NAMALWA (cell line): ENCODE measurements at regions not wholly inside any gene's neighbourhood (a gene's known extent, or its start where the extent isn't known, plus 50 kb on each side); places are given as distances from the start of the nearest gene placed in this dataset.
"Not testable (repeated sequence)": the region's sequence is repeated elsewhere in the genome, so short reads cannot be mapped to it uniquely, and the experiment has no call there.

ENCODE experiments used
- DNase-seq: peaks from one replicate; pipeline ENCODE4 v3.0.0-alpha.2; 2015; ENCODE audit warnings: low spot score

DNA sequence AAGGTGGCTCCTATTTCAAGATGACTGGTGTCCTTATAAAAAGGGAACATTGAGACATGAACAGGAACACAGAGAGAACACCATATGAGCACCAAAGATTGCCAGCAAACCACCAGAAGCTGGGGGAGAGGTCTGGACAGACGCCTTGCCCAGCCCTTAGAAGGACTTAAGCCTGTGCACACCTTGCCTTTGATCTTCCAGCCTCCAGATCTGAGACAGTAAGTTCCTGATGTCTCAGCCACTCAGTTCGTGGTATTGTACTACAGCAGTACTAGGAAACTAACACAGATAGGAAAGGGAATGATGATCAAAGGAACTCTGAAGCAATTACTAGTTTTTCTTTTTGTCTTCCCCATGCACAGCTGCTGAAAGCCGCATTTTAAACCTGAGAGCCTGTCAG lies 137.3 kb upstream of the FHL2 start:
- DNase-seq, result no peak

DNA sequence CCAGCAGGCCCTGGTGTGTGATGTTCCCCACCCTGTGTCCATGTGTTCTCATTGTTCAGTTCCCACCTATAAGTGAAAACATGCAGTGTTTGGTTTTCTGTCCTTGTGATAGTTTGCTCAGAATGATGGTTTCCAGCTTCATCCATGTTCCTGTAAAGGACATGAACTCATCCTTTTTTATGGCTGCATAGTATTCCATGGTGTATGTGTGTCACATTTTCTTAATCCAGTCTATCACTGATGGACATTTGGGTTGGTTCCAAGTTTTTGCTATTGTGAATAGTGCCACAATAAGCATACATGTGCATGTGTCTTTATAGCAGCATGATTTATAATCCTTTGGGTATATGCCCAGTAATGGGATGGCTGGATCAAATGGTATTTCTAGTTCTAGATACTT lies 130.4 kb upstream of the FHL2 start:
- DNase-seq, result not testable (repeated sequence)

DNA sequence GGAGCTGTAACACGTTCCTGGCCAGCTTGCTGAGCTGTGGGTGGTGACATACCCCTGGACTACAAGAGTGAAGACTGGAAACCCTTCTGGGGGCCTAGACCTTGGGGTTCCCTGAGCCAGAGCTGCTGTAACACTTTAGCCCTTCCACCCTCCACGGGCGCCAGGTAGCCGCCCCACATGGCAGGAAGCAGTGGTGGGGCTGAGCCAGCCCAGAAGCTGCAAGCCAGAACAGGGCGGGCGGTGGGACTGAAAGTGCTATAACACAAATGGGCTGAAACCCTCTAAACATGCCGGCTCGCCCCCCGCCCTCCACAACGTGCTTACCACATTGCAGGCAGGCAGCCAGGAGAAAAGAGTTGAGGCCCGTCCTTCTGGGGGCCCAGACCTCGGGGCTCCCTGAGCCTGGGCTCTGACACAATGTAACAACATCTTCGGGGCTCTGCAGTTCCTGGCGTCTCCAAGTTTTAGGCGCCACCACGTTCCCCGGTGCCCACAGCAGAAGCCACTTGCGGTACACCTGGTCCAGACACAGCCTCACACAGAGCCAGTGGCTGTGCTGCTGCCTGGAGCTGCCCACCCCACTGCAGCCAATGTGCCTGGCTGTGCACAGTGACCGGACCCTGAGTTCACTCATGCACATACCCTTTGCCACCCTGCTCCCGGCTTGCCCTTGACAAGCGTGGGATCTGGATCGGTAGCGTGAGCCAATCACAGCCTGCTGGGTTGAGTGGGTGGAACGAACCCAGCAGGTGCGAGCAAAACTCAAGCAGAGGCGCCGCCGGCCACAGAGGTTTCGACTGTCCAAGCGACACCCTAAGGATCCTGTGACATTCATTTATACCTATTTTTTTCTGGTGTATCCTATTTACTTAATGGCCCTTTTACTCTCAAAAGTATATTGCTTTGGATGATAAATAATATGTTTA lies 127.4 kb upstream of the FHL2 start:
- DNase-seq, result no peak

DNA sequence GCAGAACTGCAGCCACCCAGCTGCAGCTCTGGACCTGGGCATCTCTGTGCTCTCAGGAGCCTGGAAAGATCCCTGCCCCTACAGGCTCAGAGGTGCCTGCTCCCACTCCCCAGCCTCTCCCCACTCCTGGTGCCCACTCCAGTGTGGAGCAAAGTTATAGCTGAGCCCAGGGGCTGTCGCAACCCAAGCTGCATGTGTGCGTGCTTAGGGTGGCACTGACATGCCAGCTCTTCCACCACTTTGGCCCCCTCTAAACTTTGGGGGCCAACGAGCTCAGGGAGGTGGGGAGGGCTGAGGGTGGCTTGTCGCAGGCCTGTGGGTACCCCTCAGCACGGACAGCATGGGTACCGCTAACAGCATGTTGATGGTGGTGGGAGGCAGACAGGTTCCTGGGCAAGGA lies 126.3 kb upstream of the FHL2 start:
- no peak for DNase-seq

DNA sequence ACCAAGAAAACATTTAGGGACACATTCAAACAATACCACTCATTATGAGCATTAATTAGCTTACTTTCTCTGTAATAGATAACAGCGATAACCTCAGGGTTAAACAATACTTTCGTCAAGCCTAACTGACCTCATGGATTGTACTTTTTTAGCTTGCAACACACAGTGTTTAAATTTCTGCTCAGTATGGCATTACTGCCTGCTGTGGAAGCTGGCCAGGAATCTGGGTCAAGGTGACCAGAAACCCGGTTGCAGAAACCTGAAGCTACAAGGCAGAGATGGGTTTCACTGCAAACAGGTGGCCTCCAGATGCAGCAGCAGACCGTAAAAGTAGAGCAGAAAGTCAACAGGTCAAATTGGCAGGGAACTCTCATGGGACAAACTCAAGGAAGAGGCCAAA lies 123.8 kb upstream of the FHL2 start:
- DNase-seq, result no peak

DNA sequence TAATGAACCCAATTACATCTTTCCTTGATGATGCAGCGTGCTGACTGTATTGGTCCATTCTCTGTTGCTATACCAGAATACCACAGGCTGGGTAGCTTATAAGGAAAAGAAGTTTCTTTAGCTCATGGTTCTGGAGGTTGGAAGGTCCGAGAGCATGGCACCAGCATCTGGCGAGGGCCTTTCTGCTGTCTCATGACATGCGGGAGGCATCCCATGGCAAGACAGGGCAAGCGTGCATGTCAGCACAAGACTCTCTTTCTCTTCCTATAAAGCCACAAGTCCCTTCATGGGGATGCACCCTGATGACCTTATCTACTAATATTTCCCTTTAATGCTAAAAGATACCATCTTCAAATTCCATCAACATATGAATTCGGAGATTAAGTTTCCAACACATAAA lies 122.8 kb upstream of the FHL2 start:
- DNase-seq, result no peak

DNA sequence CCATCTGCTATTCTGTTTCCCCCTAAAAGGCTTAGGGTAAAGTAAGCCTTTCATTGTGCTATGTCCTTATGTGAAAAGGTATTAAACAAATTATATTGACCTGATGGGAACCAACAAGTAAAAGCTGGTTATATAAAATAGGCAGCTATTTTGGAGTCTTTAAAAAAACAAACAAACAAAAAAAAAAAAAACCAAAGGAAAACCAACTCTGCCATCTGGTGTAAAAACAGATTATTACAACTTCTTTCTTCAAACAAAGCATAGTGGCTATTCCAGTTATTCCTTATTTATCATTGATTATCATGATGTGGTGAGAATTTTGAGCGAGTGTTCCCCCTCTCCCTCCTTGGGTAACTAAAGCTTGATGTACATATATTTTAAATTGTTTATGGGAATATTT lies 122.3 kb upstream of the FHL2 start:
- peak; percentile 27 for DNase-seq

DNA sequence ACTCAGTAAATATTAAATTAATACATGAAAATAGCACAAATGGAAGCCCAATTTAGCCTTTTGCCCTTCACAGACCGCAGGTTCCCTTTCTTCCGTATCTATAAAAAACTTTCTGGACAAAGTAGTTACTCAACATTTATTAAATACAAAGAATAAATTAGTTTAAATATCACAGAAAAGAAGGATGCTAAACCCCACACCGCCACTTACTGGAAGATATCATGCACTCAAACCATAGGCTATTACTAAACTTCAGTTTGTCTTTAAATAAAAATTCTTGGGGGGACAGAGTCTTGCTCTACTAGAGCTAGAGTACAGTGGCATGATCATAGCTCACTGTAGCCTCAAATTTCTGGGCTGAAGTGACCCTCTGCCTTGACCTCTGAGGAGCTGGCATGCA lies 120.7 kb upstream of the FHL2 start:
- no peak for DNase-seq

DNA sequence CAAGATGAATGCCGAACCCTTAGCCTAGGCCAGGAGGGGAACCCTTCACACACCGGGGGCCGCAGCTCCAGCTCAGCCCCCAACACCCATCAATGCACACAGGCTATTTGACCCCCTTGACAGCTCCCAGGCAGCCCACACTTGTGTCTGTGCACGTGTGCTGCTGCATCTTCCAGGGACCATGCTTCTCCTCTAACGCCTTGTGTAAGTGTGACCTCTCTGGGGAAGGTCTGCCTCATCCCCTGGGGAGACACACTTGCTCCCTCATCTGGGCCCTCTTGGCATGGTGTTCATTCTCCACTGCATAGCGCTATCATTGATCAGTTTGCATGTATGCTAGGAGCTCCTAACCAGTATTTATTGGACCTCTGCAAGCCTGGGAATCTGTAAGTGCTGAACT lies 120.0 kb upstream of the FHL2 start:
- DNase-seq, result no peak

DNA sequence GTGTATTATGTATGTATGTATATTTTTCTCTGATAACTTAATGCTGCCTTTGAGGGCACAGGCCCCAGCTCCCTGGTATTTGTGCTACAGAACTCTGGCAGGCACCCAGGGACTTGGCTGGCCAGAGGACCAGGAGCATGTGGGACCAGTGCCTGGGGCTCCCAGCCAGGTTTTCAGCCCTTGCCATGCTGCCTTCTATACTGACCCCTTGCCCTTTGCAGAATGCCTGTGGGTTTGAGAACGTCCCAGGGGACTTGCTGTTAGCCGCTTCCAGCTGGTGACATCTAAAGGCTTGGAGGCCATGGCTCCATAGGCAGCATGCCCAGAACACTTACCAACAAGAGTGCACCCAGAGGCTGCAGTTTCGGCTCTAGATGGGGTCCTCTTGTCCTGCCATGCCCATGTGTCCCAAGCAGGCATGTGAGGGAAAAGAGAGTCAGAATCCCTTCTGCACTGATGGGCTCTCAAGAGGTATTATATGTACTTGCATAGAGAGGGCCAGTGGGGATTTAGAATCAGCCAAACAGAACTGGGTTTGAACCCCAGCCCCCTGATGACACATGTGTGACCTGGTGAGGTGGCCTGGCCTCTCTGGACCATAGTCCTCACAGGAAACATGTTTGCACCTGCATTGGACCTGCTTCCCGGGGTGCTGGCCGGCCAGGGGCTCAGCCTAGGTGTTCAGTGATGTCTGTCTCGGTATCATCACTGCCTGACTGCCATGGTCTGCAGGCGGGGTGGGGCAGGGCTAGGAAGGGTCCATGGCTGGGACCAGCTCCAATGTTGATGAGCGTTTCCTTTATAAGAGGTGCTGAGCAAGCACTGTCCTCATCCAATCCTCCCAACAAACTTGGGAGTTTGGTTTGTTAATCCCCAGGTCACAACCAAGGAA lies 119.2 kb upstream of the FHL2 start:
- no peak for DNase-seq

DNA sequence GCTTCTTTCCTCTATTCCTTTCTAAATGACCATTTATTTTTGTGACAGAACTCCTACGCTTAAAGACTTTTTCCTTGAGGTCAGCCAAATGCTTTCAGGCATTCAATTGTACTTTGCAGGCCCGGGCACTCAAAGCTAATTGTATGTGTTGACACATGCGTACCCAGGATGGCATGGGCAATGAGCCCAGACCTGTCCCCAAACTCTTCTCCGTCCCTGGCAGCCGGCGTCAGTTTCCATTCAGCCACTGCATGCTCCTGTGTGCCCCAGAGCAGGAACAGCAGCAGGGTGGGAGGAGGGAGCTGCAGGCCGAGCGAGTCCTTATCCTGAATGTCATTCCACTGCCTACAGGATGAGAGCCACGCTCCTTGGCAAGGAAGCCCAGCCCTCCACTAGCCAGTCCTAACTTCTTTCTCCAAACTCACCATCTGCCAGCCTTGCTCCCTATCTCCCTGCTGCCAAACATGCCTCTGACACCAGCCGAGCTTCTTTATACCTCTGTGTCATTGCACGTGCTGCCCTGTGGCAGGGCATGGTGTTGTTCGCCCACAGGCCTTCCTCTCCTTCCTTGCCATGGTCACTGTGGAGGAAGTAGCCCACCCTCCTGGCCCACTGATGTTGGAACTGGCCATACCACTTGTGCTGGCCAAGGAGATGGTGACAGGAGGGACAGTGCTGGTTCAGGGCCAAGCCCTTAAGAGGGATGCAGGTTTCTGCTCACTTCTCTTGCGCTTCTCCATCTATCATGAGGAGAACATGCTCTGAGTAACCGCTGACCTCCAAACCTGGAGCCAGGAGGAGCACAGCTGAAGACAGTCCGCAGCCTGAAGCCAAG lies 116.9 kb upstream of the FHL2 start:
- DNase-seq, result no peak

DNA sequence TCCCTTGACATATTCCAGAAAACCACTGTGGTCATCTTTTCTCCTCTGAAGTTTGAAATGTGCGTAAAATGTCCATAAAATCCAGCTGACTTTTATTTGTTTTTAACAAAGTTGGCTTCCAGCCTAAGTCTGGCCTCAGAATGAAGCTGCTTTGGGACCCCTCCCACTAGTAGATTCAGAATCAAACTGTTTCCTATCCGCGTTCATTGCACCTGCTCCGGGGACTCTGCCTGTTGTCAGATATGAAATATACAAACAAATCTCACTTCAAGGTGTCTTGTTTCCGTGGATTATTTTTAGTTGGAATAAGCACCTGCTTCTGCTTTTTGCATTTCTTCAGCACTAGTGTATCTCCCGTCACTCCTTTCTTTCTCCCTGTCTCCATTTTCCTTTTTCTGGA lies 115.7 kb upstream of the FHL2 start:
- no peak for DNase-seq

DNA sequence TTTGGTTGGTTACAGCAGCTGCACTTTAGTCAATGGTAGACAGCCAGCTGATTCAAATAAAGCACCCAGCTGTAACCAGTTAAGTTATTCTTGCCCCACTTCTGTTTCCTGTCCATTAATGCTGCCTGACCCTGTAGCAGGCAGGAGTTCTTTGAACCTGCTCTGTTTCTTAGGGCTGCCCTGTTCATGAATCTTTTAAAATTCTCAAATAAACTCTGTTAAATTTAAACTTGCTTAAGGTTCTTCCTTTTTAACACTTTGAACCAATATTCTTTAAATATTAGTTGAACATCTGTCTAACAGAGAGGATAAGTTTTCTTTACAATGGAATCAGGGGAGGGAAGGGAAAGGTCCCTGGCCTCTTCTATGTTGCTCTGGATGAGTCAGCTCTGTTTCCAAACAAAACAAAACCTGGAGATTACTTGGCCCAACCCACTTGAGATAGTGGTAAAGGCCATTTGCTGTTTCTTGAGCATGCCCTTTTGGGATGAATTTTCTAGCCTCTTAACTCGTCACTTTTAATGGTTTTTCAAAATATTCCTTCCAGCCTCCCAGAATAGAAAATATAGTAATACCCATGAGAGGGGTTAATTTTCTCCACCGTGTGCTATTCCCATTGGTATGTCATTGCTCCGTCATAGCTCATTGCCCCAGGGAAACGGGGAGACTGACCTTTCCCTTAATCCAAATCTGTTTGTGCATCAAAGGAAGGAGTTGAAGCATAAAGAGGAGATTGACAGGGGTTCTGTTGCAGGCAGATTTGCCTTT lies 112.1 kb upstream of the FHL2 start:
- DNase-seq, result no peak

DNA sequence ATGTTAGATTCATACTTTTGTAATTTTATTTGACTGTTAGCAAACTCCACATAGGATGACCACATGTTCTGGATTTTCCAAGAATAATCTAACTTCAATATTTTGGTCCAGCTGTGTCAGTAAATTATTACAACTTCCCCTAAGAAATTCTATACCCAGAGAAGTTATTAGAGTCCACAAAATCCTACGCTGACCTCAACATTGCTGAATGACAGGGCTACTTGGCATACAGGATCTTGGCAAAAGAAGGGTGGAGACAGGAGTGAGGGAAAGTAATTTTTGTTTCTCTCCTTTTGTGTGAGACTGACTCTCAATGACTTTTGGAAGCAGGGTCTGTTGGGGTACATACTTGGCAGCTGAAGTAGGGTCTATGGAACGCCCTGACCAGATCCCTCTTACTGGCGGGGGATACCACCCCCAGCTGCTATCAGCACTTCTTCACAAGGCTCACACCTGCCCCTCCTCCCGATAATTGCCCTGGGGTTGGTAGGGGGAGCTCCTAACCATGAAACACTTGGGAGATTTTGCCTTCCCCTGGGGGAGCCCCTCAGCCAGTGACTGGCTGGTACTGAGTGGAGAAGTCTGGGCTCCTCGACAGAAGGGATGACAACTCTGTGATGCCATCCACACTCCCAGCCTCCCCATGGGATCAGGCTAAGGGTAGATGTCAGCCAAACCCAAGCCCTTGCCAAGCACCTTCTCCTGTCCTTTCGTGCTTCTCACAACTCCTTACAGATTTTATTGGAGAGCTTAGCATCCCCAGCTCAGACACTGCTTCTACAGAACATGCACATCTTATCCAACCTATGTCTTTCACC lies 110.6 kb upstream of the FHL2 start:
- DNase-seq, result no peak

DNA sequence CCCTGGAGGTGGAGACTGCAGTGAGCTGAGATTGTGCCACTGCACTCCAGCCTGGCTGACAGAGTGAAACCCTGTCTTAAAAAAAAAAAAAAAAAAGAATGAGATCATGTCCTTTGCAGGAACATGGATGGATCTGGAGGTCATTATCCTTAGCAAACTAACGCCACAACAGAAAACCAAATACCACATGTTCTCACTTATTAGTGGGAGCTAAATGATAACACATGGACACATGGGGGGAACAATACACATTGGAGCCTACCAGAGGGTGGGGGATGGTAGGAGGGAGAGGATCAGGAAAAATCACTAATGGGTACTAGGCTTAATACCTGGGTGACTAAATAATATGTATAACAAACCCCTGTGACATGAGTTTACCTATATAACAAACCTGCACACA lies 108.0 kb upstream of the FHL2 start:
- not testable (repeated sequence) for DNase-seq

DNA sequence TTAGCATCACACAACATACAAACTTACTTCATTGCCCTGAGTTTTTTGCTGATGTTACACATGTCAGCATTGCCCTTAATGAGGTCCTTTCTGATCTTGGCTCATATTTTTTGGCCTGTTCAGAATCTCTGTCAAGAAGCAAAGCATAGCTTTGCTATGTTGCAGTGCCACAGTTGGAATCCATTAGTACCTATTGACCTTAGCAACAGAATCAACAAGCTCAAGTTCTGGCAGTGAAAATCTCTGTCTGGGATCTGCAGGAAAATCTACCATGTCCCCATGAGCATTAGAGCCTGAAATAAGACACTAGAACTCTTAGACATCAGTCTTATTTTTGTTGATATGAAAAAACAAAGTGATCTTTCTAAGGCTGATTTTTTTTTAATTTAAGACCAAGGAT lies 105.6 kb upstream of the FHL2 start:
- DNase-seq, result no peak

DNA sequence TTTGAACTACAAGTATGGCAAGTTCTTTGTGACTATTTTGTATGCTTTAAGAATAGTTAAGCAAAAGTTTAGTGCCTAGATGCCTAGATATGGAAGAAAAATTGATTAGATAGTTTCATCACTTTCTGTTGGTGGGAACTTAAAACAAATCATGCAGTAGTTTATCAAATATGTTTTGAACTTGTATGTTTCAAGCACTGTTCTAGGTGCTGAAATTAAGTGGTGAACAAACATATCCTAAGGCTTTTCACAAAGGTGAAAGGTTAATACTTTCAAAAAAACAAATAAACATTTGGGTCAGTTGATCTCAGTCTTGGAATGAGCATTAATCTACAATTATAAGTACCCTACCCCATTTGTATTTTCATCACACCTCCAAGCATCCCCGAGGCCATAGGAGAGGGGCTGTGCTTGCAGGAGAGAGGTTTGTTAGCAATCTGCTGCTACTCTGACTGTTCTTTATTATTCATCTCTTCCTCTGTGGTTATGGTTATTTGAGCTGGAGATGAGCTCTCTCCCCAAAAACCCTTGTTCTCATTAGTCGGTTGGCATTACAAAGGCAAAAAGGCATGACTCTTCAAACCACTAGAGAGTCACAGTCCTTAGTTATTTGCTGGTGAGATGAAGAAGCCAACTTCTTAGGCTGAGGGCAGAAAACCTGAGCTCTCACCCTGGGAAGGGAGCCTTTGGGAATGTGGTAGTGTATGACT lies 103.9 kb upstream of the FHL2 start:
- DNase-seq, result no peak

DNA sequence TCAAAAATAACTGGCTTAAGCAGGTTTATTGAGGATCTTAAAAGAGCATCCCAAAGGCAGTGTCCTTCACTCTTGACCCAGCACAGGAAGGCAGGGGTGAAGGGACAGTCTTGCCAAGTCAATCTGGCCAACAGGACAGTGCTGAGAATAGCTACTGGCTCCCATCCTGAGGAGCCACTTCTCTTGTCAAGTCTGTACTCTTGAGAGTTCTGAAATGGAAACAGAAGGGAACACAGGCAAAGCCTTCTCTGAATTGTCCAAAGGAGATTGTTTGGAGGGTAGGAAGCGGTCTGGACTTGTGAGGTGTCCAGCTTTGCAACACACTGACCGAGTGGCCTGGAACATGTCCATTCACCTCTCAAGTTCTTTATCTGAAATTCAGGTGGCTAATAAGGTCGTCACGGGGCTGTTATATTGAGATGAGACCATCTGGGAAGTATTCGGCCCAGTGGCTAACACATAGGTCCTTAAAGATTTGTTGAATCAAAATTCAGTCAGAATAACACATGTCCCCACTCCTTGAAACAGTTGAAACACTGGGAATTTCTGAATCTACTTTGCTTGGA lies 99.5 kb upstream of the FHL2 start:
- no peak for DNase-seq

DNA sequence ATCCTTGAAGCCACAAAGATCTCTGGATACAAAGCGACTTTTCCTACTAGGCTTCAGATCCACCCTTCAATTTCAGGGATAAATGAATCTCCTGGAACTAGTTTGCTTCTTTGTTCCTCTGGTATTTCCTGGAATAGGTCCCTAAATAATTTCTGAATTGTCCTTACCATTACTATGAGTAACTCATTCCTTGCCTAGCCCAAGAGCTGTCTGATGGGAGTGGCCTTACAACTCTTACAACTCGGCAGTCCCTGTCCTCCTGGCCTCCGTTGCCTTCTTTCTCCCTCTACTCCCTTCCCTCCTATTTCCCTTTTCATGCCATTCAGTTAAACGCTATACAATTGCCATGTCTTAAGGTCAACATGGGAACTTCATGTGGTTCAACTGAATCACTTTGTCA lies 98.2 kb upstream of the FHL2 start:
- DNase-seq, result no peak

DNA sequence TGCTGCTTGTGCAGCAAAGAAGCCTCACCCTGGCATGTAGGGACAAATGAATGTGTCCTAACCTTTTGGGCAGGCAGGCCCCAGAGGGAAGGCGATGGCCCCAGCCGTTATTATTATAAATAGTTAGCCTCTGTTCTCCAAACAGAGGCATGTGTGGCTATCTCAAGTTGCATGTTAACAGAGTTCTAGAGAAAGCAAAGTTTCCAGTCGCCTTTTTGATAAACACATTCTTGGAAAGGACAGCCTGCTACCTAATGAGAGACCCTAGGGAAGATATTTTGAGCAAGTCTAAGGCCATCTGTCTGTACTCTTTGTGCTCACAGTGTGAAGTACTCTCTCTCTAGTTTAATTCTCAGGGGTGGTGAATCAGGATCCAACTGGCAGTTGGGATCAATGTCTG lies 97.4 kb upstream of the FHL2 start:
- DNase-seq, result no peak
